Endothelial cell of umbilical vein (primary cell): ENCODE measurements at regions not wholly inside any gene's neighbourhood (a gene's known extent, or its start where the extent isn't known, plus 50 kb on each side); places are given as distances from the start of the nearest gene placed in this dataset.

Source experiments
- BruUV-seq: library from RNA; stranded (reverse); fragments of 400-500 nt; replicated peaks from 2 replicates; lab custom pipeline; 2021; lab: Mats Ljungman, UMichigan
- CTCF ChIA-PET: fragments of 300-600, 350-600 bp; sonication (Branson Sonifier 250); formaldehyde crosslinking; loops from one replicate; lab custom pipeline; 2021; ENCODE audit warnings: antibody characterized with exemption, inconsistent platforms; lab: Charles Lee
- POLR2A ChIA-PET: fragments of 300-600, 350-600 bp; sonication (Branson Sonifier 250); formaldehyde crosslinking; loops from one replicate; lab custom pipeline; 2021; ENCODE audit warnings: antibody characterized with exemption, inconsistent platforms; lab: Charles Lee
- DNase-seq: peaks from one replicate; pipeline ENCODE4 v3.0.0-alpha.2; 2011; ENCODE audit warnings: low read depth, low spot score
- FAIRE-seq: peaks from 2 replicates; lab custom pipeline; 2011; peaks lifted over from hg19 to GRCh38; lab: Jason Lieb, UNC
- H2AFZ ChIP-seq: 2 replicates; pipeline ENCODE4 v1.6.0; 2012; ENCODE audit warnings: low read depth, low read length, control low read depth, inconsistent platforms
- H3K27ac ChIP-seq: 2 replicates; pipeline ENCODE4 v1.5.1; 2011; ENCODE audit warnings: low read depth, mild to moderate bottlenecking, control low read depth, low read length, moderate library complexity; ENCODE audit not compliant: insufficient read depth
- H3K27me3 ChIP-seq, 2 experiments: 2 replicates each; pipeline versions ENCODE4 v1.6.0 to v1.6.1; 2011; ENCODE audit warnings: low read length in 2 of 2, mixed read lengths in 1 of 2; ENCODE audit not compliant: control insufficient read depth in 2 of 2, insufficient read depth in 2 of 2
- H3K36me3 ChIP-seq, 2 experiments: 2 replicates in 1 of 2; 3 replicates in 1 of 2; pipeline ENCODE4 v1.5.1; 2011; ENCODE audit warnings: low read length in 2 of 2, mild to moderate bottlenecking in 1 of 2, moderate library complexity in 1 of 2; ENCODE audit not compliant: control insufficient read depth in 2 of 2, insufficient read depth in 2 of 2; ENCODE audit errors: extremely low read depth in 1 of 2
- H3K4me1 ChIP-seq: 3 replicates; pipeline ENCODE4 v1.5.1; 2011; ENCODE audit warnings: mild to moderate bottlenecking, low read length; ENCODE audit not compliant: control insufficient read depth, insufficient read depth; ENCODE audit errors: extremely low read depth
- H3K4me2 ChIP-seq: 2 replicates; pipeline ENCODE4 v1.6.1; 2011; ENCODE audit warnings: low read length, control low read depth, mixed read lengths; ENCODE audit not compliant: insufficient read depth
- H3K4me3 ChIP-seq, 3 experiments: fragments of 200-600 bp in 1 of 3; sonication (generic), shearing (Covaris generic) in 1 of 3; replicated peaks in 1 of 3; 2 replicates each; pipeline ENCODE4 v1.5.1; 2011 to 2016; ENCODE audit warnings: control low read depth in 3 of 3, low read length in 3 of 3, mild to moderate bottlenecking in 2 of 3, inconsistent platforms in 1 of 3, low read depth in 1 of 3, moderate library complexity in 1 of 3; ENCODE audit not compliant: insufficient read depth in 1 of 3
- H3K79me2 ChIP-seq: 2 replicates; pipeline ENCODE4 v1.6.0; 2012; ENCODE audit warnings: low read length, inconsistent platforms; ENCODE audit not compliant: control insufficient read depth, insufficient read depth
- H3K9ac ChIP-seq: replicated peaks from 2 replicates; pipeline ENCODE3; 2011; ENCODE audit warnings: low read length, control low read depth; ENCODE audit not compliant: insufficient read depth; ENCODE audit errors: extremely low read depth
- H3K9me1 ChIP-seq: replicated peaks from 3 replicates; pipeline ENCODE4 v1.6.0; 2011; ENCODE audit warnings: mild to moderate bottlenecking, low read length; ENCODE audit not compliant: control insufficient read depth, insufficient read depth; ENCODE audit errors: extremely low read depth
- H3K9me3 ChIP-seq: replicated peaks from 2 replicates; pipeline ENCODE4 v1.5.1; 2012; ENCODE audit warnings: low read length, inconsistent platforms; ENCODE audit not compliant: control insufficient read depth, insufficient read depth
- H4K20me1 ChIP-seq: replicated peaks from 2 replicates; pipeline ENCODE3; 2011; ENCODE audit warnings: mild to moderate bottlenecking, low read length; ENCODE audit not compliant: control insufficient read depth, insufficient read depth; ENCODE audit errors: extremely low read depth
- CTCF ChIP-seq, 2 donors: IDR thresholded peaks; 1 replicate in 1 of 2; 2 replicates in 1 of 2; pipeline ENCODE4 v1.5.1; 2011; ENCODE audit warnings: low read length in 2 of 2, mild to moderate bottlenecking in 2 of 2, moderate library complexity in 2 of 2, control low read depth in 1 of 2, inconsistent platforms in 1 of 2, low read depth in 1 of 2; ENCODE audit not compliant: insufficient read depth in 1 of 2; ENCODE audit errors: extremely low read depth in 1 of 2
- EZH2 ChIP-seq: IDR thresholded peaks from 2 replicates; pipeline ENCODE4 v1.6.1; 2012; ENCODE audit warnings: borderline replicate concordance, low read depth, mild to moderate bottlenecking, moderate library complexity, low read length, inconsistent platforms; ENCODE audit not compliant: severe bottlenecking
- FOS ChIP-seq: IDR thresholded peaks from 2 replicates; pipeline ENCODE4 v1.6.1; 2011; ENCODE audit warnings: mild to moderate bottlenecking, low read length, moderate library complexity, borderline replicate concordance; ENCODE audit not compliant: insufficient read depth
- GATA2 ChIP-seq: IDR thresholded peaks from 2 replicates; pipeline ENCODE4 v1.7.0; 2011; ENCODE audit warnings: low read depth, mild to moderate bottlenecking, moderate library complexity, mixed read lengths, low read length; ENCODE audit not compliant: insufficient read length, insufficient read depth
- JUN ChIP-seq: IDR thresholded peaks from 2 replicates; pipeline ENCODE4 v1.6.1; 2011; ENCODE audit warnings: borderline replicate concordance, low read depth; ENCODE audit not compliant: insufficient read length, insufficient read depth
- MAX ChIP-seq: IDR thresholded peaks from 2 replicates; pipeline ENCODE4 v1.6.1; 2011; ENCODE audit not compliant: insufficient read depth, insufficient read length
- MYC ChIP-seq: IDR thresholded peaks from one replicate; pipeline ENCODE4 v1.6.1; 2011; ENCODE audit warnings: mild to moderate bottlenecking, low read depth, low read length
- POLR2A ChIP-seq: IDR thresholded peaks from 2 replicates; pipeline ENCODE4 v1.6.1; 2012; ENCODE audit warnings: low read depth, mild to moderate bottlenecking, control low read depth, low read length
- POLR2AphosphoS5 ChIP-seq: IDR thresholded peaks from 2 replicates; pipeline ENCODE4 v1.6.1; 2012; ENCODE audit warnings: low read depth, mild to moderate bottlenecking, control low read depth, low read length, moderate library complexity; ENCODE audit not compliant: insufficient read depth
- dilution Hi-C: fragments of 300-500 bp; cut with MboI; formaldehyde crosslinking; loops from one replicate; pipeline ENCODE4 v1.15.0; 2019; ENCODE audit warnings: low sequenced_read_pairs; ENCODE audit not compliant: extremely low pct_ligation_motif_present
- intact Hi-C: fragments of 100-400 bp; cut with micrococcal nuclease; formaldehyde crosslinking; loops from one replicate; pipeline ENCODE4 v1.10.0; 2022

GRCh38 chr4:94015956-94016355 is 187.4 kb downstream of the ATOH1 start:
- H3K4me3 ChIP-seq = no peak overlapping the region
- FAIRE-seq (no peak), DNase-seq (no peak)
- H3K4me2 ChIP-seq = no peak overlapping the region
- dilution Hi-C loops (no loop called here), intact Hi-C loops (no loop called here)
- ChIA-PET CTCF (no interaction called here), POLR2A (no interaction called here)
- no peak overlapping the region for H3K27ac ChIP-seq
- no peak overlapping the region for H2AFZ ChIP-seq
- H3K4me1 ChIP-seq = no peaks in the 10 kb centered on the region
- no peaks in the 10 kb centered on the region for H3K27me3 ChIP-seq
- H3K9ac ChIP-seq = no peak overlapping the region
- no peaks in the 10 kb centered on the region for H3K79me2 ChIP-seq
- BruUV-seq = no TSS peak
- no peak for TF ChIP-seq POLR2A
- no peaks in the 10 kb centered on the region for H3K9me3 ChIP-seq
- no peaks in the 10 kb centered on the region for H3K9me1 ChIP-seq
- H4K20me1 ChIP-seq = no peaks in the 10 kb centered on the region
- H3K36me3 ChIP-seq = no peaks in the 10 kb centered on the region

- DNase-seq (no peak), FAIRE-seq (no peak)
- Histone ChIP-seq H3K27ac (no peak overlapping the region), H3K4me2 (no peak overlapping the region), H3K4me1 (no peaks in the 10 kb centered on the region), H3K4me3 (no peak overlapping the region), H3K79me2 (no peaks in the 10 kb centered on the region), H3K9me3 (no peaks in the 10 kb centered on the region), H3K27me3 (no peaks in the 10 kb centered on the region), H3K36me3 (no peaks in the 10 kb centered on the region), H3K9me1 (no peaks in the 10 kb centered on the region), H4K20me1 (no peaks in the 10 kb centered on the region), H2AFZ (no peak overlapping the region), H3K9ac (no peak overlapping the region)
- dilution Hi-C loops (no loop called here), intact Hi-C loops (no loop called here)
- CTCF ChIA-PET = no interaction called here
- TF ChIP-seq CTCF (IDR thresholded peaks at IDR 0.05; ENCODE audit: extremely low read depth in 1 of 2, insufficient read depth in 1 of 2, low read depth in 1 of 2, low read length in 2 of 2) (no peak), JUN (no peak), FOS (no peak), GATA2 (no peak), POLR2AphosphoS5 (no peak), POLR2A (no peak), MAX (no peak), MYC (no peak), EZH2 (no peak)
- BruUV-seq = no TSS peak
- POLR2A ChIA-PET = no interaction called here
These were observed 174.9 kb upstream of the SMARCAD1 start for GRCh38 chr4:94032754-94033153.
